Stimulated activated CD4-positive, alpha-beta T cell treated with anti-CD3 and anti-CD28 coated beads, Interleukin-1b, Interleukin-23, amount 100 ng/mL, for 24 hours (primary cell): ENCODE measurements at regions not wholly inside any gene's neighbourhood (a gene's known extent, or its start where the extent isn't known, plus 50 kb on each side); places are given as distances from the start of the nearest gene placed in this dataset.
"Not testable (repeated sequence)": the region's sequence is repeated elsewhere in the genome, so short reads cannot be mapped to it uniquely, and the experiment has no call there.

Experiments
- DNase-seq, 4 experiments: peaks; one replicate each; pipeline ENCODE4 v3.0.0-alpha.2; 2020; ENCODE audit warnings: low read depth in 4 of 4, low spot score in 1 of 4

DNA sequence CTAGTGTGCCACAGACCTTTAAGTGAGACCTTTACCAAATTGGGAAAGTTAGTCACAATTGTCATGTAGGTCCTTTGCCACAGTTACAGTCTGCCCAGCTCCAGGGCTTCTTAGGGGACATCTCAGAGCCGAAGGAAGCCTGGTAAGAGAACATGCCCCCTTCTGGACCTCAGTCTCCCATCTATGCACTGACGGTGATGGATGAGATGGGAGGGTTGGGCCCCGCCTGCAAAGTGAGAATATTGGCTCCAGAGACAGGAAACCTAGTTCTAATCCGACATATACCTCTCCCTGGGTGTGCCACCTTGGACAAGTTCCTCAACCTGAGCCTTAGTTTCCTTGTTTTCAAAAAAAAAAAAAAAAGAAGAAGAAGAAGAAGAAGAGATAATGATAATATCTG lies 85.1 kb upstream of the NAV2 start:
- DNase-seq = no peak

DNA sequence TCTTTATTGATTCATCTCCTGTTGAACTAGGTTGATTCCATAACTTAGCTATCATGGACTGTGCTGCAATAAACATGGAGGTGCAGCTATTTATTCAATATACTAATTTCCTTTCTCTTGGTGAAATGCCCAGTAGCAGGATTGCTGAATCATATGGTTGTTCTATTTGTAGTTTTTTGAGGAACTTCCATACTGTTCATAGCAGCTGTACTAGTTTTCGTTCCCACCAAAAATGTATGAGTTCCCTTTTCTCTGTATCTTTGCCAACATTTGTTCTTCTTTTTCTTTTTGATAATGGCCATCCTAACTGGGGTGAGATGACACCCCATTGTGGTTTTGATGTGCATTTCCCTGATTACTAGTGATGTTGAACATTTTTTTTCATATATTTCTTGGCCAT lies 87.2 kb upstream of the NAV2 start:
- no peak for DNase-seq

DNA sequence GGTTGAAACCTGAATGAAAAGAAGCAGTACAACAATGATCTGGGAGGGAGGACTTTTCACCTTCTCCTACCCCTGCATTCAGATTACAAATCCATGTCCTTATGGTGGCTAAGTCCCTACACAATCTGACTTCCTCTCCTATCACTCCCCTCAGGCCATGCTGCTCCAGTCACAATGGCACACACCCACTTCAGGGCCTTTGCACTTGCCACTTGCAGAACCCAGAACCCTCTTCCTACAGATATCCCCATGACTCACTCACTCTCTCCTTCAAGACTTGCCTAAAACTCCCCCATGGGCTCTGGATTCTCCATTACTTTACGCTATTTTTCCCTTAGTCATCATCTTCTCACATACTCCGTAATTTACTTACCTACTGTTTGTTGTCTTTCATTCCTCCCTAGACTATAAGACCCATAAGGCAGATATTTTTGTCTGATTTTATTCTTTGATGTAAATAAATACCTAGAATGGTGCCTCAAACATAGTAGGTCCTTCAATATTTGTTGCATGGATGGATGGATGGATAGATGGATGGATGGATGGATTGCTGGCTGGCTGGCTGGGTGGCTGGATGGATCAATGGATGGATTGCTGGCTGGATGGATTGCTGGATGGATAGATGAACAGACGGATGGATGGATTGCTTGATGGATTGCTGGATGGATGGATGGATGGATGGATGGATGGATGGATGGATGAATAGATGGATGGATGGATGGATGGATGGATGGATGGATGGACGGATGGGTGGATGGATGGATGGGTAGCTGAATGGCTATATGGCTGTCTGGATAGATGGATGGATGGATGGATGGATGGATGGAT lies 94.7 kb upstream of the NAV2 start:
- no peak for DNase-seq

DNA sequence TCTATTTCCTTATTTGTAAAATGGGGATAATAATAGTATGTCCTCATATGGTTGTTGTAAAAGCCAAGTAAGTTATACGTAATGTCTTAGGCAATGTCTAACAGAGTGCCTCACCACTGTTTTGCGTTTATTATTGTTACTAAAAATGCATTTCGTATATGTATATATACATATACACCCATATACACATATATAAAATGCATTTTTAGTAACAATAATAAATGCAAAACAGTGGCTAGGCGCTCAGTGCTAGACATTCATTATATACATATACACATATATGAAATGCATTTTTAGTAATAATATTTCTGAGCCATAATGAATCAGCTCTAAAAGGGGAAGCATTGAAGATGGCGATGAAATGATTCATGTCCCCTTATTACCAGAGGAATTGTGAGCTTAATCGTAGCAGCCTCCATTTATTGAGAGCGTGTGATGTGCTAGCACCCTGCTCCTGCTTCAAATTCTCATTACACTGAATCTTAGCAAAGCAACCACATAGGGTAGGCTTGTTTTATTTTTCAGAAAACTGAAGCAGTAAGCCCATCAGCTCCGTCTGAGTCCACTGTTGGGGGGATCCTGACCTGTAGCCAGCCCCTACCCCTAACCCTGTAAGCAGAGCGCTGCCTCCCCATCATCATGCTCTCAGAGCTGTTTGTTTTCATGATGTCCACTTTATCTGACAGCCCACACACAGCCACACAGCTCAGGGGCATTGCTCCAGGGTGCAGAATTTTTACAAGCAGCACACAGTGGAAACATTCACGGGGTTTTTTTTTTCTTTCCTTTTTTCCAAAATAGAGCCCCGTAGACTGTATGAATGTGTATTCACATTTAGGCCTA lies 97.1 kb upstream of the NAV2 start:
- no peak for DNase-seq

DNA sequence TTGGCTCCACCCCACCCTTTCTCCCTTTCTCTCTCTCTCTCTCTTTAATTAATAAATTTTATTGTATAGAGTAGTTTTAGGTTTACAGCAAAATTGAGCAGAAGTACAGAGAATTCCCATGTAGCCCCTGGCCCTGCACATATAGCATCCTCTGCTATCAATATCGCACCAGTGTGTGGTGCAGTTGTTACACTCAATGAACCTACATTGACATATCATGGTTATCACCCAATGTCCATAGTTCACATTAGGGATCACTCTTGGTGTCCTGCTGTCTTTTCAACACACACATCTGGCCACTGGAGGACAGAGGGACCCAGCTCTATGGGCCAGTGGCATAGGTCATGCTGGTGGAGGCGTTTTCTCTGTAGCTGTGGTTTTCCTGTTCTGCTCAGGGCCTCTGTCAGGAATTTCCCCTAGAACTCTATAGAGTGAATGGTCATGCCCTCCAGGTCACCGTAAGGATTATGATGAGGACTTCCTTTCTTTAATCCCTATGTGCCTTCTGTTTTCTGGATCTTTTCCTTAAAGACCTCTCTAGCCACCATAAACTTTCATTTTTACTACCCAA lies 98.2 kb upstream of the NAV2 start:
- no peak for DNase-seq

DNA sequence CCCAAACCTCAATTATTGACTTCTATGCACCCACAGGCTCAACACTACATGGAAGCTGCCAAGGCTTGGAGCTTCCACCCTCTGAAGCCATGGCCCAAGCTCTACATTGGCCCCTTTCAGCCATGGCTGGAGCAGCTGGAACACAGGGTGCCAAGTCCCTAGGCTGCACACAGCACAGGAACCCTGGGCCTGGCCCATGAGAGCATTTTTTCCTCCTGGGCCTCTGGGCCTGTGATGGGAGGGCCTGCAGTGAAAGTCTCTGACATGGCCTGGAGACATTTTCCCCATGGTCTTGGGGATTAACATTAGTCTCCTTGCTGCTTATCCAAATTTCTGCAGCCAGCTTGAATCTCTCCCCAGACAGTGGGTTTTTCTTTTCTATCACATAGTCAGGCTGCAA lies 100.6 kb upstream of the NAV2 start:
- DNase-seq = not testable (repeated sequence)

DNA sequence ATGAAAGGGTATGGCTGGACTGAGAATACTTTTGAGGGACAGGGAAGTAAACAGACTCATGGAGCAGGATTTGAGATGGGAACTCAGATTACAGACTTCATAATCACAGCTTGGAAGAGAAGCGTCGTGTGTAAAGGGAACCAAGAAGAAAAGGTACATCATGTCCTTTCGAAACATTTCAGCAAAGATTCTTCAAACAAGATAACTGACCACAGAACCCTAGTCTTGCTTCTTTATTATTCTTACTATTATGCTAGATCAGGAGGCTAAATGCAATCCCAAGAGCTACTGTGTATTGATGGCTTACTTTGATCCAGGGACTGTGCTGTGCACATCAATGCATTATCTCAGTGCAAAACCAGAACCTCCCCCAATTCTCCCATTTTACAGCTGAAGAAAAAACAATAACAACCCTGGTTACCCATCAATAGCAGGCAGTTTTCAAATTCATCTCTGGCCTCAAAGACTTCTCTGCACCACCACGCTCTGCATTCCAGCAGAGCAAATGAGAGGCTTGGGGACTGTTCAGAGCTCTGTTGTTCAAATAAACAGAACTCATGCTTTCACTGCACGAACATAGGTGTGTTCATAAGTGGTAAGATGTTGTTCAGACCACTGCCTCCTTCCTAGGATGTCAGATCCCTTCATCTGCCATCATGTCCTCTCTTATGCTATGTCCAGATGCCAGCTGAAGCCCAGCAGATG lies 104.8 kb upstream of the NAV2 start:
- no peak for DNase-seq

DNA sequence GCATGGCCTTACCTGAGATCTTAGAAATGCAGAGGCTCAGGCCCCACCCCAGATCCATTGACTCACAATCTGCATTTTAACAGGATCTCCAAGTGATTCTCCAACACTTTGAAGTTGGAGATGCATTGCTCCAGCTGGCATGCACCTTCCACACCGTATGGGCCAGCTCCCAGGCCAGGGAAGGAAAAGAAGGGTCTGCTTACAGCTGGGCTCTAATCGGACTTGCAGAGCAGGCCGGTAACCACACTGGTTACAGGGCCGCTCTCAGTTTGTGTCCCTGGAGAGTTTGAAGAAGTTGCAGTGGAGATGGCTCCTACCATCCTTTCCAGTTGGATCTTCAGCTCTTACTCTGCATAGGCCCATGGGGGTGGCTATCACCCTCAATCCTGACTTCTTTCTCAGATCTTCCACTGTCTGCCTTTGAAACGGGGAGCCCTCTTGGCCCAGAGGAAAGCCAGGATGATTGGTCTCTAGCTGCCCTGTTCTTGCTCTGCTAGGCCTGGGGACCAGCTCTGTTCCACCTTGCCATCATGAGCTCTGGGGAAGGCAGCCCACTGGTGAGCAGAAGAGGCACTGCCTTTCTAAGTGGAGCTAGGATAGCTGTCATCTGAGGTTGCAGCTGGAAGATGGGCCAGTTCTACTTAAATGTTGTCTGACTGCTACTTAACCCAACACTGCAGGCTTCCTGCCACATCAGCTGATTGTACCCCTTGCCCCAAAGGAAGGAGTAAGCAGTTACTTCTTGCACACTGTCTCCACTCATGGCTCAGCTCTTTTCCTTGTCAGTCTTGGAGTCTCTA lies 105.6 kb upstream of the NAV2 start:
- no peak for DNase-seq

DNA sequence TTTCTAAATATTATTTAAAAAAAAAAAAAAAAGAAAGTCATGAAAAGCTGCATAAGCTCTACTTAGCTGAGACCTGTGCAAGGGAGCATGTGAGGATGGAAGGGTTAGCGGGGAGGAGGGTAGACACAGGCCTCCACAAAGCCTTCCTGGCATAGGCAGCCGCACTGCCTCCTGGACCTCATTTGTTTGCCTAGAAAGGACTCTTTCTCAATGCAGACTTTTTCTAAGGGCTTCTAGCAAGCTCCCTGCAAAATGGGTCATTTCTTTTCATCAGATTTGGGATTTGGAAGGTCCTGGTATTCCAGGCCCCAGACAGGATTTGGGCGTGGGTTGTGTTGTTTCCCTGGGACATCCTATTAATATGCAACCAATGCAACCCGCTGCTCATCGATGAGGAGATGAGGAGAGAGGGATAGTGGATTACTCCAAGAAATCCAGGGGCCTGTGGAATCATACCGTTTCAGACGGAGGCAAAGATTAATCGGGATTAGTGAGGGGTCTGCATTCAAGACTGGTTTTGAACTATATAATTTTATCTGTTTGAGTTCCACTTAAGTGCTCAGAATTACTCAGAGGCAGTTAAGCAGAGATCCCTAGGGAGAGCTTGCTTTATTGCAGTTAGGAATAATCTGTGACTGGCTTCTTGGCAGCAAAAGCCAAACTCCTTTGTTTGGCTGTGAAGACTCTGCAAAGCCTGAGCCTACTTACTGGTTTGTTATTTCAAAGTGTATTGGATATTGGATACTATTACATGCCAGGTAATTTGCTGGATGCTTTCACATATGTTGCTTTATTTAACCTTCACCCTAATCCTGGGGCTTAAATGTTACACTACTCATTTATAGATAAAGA lies 106.9 kb upstream of the NAV2 start:
- DNase-seq = no peak

DNA sequence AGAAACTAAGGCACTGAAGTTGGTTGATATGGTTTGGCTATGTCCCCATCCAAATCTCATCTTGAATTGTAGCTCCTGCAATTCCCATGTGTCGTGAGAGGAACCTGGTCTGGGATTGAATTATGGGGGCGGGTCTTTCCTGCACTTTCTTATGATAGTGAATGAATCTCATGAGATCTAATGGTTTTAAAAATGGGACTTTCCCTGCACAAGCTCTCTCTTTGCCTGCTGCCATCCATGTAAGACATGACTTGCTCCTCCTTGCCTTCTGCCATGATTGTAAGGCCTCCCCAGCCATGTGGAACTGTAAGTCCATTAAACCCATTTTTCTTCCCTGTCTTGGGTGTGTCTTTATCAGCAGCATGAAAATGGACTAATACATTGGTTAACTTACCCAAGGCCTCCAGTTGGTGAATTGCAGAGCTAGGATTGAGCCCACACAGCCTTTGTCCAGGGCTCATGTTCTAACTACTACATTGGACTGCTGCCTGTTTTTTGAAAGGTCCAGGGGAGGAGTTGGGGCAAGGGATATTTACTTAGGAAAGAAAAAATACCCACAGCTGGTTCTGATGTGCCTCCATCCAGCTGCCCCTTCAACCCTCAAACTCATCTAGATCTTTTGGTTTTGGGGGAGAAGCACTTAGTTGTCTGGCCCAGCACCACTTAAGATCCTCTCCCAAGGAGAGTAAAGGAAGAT lies 107.8 kb upstream of the NAV2 start:
- DNase-seq = no peak

DNA sequence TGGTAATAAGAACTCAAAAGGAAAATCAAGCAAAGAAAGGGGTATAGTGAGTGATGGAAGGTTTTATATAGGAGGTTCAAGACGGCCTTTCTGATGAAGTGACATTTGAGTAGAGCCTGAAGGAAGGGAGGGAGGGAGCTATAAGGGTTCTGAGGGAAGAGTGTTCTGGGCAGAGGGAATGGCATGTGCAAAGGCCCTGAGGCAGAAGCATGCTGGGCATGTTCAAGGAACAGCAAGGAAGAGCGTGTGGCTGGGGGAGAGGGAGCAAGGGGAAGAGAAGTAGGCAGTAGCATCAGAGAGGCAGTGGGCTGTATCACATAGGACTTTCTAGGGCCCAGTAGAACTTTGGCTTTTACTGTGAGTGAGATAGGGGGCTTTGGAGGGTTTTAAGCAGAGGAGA lies 108.9 kb upstream of the NAV2 start:
- DNase-seq = no peak

DNA sequence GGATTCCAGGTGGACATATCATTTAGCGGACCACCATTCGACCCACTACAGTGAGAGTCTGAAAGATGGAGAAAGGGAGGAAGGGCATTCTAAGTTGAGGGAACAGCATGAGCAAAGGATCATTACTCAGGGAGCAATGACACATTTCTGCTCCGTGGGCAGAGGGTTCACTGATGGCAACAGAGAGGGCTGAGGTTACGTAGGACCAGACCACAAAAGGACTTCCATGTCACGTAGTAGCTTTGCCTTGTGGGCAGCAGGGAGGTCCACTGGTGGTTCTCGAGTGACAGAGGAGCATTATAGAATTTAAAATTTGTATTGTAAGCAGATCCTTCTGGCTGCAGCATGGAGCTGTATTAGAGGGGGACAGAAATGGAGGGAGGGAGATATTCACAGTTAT lies 109.7 kb upstream of the NAV2 start:
- DNase-seq = no peak

DNA sequence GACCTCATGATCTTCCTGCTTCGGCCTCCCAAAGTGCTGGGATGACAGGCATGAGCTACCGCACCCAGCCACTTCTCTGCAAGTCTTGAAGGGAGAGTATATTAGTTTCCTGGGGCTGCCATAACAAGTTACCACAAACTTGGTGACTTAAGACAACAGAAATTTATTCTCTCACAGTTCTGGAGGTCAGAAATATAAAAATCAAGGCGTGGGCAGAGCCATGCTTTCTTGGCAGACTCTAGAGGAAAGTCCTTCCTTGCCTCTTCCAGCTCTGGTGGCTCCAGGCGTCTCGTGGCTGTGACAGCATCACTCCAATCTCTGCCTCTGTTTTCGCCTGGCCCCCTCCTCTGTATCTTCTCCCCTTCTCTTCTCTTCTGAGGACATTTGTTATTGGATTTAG lies 110.2 kb upstream of the NAV2 start:
- DNase-seq = no peak

DNA sequence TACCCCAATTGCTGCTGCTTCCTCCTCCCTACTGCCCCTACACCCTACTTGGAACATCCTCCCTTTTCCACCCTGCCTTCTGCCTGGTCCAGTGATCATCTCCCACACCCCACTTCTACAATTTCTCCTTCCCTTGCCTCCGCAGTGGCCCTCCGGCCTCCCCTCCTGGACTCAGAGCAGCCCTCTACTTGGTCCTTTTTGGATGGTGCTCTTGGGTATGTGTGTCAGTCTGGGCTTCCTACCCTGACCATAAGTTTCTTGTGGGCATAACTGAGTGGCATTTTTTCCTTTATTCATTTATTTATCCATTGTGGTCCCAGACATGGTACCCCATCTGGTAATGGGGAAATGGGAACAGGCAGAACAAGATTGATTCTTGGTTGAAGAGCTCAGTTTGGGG lies 111.4 kb upstream of the NAV2 start:
- no peak for DNase-seq

DNA sequence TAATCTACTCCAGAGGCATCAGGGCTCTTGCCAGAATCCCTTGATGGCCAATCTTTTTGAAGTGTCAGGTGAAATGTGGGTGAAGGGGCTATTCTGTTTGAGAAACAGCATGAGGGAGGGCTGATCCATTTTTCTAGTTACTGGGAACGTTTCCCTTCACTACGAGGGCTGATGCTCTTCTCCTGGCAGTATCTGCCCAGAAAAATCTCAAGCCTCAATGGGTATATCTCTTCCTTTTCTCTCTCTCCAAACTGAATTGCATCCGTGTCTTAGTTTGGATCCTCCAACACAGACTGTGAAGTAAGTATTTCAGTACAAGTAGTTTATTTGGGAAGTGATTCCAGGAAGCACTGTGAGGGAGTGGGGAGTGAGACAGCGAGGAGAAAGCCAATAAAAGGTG lies 113.0 kb upstream of the NAV2 start:
- DNase-seq = no peak

DNA sequence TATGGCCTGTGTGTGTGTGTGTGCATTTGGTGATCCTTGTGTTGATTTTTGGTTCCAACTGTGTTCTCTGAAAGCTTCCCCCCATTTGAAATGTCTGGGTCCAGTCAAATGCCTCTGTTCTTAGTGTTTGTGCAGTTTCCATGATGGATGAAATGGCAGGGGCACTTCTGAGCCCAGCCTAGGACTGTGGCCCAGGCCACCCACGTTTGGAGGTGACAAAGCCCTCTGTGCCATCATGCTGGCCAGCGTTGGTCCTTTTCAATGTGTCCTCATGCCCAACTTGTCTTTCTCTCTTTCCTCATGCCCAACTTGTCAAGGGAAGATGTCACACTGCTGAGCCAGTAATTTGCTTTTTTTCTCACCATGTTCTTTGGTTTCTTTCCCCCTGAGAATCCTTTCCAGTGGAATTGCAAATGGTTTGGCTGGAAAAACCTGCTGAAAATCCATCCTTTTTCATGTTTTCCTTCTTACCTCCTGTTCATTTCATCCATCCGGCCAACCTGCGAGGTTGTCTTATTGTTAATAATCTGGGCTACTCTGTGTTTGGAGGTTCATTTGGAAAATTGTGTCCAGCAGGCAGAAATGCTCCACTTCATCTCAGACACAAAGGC lies 113.7 kb upstream of the NAV2 start:
- no peak for DNase-seq

DNA sequence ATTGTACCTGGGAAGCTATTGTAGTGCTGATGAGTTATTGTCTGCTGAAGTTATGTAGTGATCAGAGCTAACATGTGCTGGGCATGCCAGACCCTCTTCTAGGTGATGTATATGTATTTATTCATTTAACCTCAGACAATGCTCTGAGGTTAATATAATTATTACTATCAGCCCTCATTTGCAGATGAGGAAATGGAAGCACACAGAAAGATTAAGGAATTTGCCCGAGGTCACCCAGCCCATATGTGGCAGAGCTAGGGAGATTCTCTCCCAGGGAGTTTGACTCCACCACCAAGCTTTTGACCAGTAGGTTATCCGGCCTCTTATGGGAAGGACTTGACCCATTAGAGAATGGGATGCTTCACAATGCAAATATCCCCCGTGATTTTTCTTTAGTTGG lies 114.2 kb upstream of the NAV2 start:
- no peak for DNase-seq

DNA sequence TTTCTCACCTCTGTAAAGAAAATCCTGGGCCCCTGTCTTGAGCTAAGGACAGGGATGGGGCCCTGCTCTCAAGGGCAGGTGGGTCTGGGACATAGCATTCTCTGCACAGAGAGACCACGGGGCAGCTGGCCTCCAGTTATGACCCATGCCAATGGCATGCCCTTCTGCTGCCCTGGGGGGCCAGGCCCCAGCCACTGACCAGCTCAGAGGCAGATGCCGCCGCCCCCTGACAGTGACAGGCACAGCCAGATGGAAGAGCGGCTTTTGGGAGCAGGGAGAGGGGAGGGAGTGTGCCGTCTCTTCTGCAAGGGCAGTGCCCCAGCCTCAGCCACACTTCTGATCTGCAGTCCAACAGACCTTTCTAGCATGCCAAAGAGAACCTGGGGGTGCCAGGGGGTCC lies 114.8 kb upstream of the NAV2 start:
- no peak for DNase-seq

DNA sequence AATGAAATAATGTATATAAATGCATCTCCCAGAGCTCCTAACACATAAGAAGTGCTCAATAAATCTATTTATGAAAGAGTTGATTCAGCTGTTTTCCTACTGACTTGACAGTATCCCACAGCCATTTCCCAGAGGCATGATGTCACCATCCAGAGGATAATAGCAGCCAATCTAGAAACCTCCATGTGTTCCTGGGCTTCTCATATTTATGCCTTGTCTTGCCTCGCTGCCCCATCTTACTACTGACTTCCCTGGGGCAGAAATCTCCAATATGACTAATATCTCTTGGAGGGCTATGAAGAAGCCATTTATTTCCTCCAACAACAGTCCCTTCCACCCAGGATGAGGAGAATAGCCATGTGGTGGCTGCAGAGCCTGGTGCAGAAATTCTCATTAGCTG lies 115.4 kb upstream of the NAV2 start:
- DNase-seq = no peak
